RWPE2 (cell line): ENCODE measurements at regions not wholly inside any gene's neighbourhood (a gene's known extent, or its start where the extent isn't known, plus 50 kb on each side); places are given as distances from the start of the nearest gene placed in this dataset.

Source experiments
- ATAC-seq: fragments of 200-7000 bp; cut with Tn5 transposase; 3 replicates; pipeline ENCODE4 v1.9.1; 2021; ENCODE audit warnings: low read depth
- DNase-seq: peaks from one replicate; pipeline ENCODE4 v3.0.0-alpha.2; 2020; ENCODE audit warnings: low spot score
- H3K27ac ChIP-seq: fragments of 450-650 bp; 2 replicates; pipeline ENCODE4 v1.5.1; 2017; ENCODE audit warnings: mild to moderate bottlenecking; ENCODE audit not compliant: poor library complexity, severe bottlenecking
- H3K27me3 ChIP-seq: fragments of 250-450 bp; sonication (Bioruptor Pico); 2 replicates; pipeline ENCODE4 v1.5.1; 2021; ENCODE audit warnings: mild to moderate bottlenecking, moderate library complexity; ENCODE audit not compliant: insufficient read depth, poor library complexity, severe bottlenecking
- H3K36me3 ChIP-seq: fragments of 250-450 bp; sonication (Bioruptor Pico); 2 replicates; pipeline ENCODE4 v1.5.1; 2020; ENCODE audit warnings: low read depth, mild to moderate bottlenecking, moderate library complexity
- H3K4me1 ChIP-seq: fragments of 250-450 bp; sonication (Bioruptor Pico); 2 replicates; pipeline ENCODE4 v1.5.1; 2021; ENCODE audit warnings: mild to moderate bottlenecking, moderate library complexity; ENCODE audit not compliant: insufficient read depth, poor library complexity, severe bottlenecking
- H3K4me3 ChIP-seq: fragments of 250-450 bp; sonication (Bioruptor Pico); 2 replicates; pipeline ENCODE4 v1.5.1; 2021; ENCODE audit warnings: mild to moderate bottlenecking, moderate library complexity; ENCODE audit not compliant: severe bottlenecking
- H3K9me3 ChIP-seq: fragments of 250-450 bp; sonication (Bioruptor Pico); 2 replicates; pipeline ENCODE4 v1.5.1; 2021; ENCODE audit warnings: mild to moderate bottlenecking, moderate library complexity; ENCODE audit not compliant: severe bottlenecking
- CTCF ChIP-seq: fragments of 450-650 bp; IDR thresholded peaks from one replicate; pipeline ENCODE4 v1.5.1; 2017; ENCODE audit warnings: mild to moderate bottlenecking, moderate library complexity; ENCODE audit not compliant: poor library complexity, severe bottlenecking

- DNase-seq (no peak), ATAC-seq (no peak)
- no peak overlapping the region for H3K4me3 ChIP-seq
- H3K9me3 ChIP-seq = no peaks in the 10 kb centered on the region
- no peak for TF ChIP-seq CTCF
- no peak overlapping the region for H3K27ac ChIP-seq
- H3K36me3 ChIP-seq = no peaks in the 10 kb centered on the region
- no peaks in the 10 kb centered on the region for H3K4me1 ChIP-seq
- H3K27me3 ChIP-seq = no peaks in the 10 kb centered on the region
Observed at GRCh38 chrX:16222151-16222550, 54.9 kb downstream of the MAGEB17 start.

GRCh38 chrX:16223385-16223784, 56.1 kb downstream of the MAGEB17 start:
- ATAC-seq = no peak
- Histone ChIP-seq H3K27me3 (no peaks in the 10 kb centered on the region), H3K9me3 (no peaks in the 10 kb centered on the region), H3K4me1 (no peaks in the 10 kb centered on the region), H3K27ac (no peak overlapping the region), H3K36me3 (no peaks in the 10 kb centered on the region), H3K4me3 (no peak overlapping the region)
- no peak for TF ChIP-seq CTCF
- DNase-seq = no peak

- DNase-seq = peak; percentile 48
- no peak for TF ChIP-seq CTCF
- Histone ChIP-seq H3K27me3 (no peaks in the 10 kb centered on the region), H3K4me3 (no peak overlapping the region), H3K9me3 (no peaks in the 10 kb centered on the region), H3K36me3 (no peaks in the 10 kb centered on the region), H3K4me1 (no peaks in the 10 kb centered on the region), H3K27ac (no peak overlapping the region)
- peak; percentile 95 for ATAC-seq
Observed at GRCh38 chrX:16239211-16239610, 71.9 kb downstream of the MAGEB17 start.

DNA sequence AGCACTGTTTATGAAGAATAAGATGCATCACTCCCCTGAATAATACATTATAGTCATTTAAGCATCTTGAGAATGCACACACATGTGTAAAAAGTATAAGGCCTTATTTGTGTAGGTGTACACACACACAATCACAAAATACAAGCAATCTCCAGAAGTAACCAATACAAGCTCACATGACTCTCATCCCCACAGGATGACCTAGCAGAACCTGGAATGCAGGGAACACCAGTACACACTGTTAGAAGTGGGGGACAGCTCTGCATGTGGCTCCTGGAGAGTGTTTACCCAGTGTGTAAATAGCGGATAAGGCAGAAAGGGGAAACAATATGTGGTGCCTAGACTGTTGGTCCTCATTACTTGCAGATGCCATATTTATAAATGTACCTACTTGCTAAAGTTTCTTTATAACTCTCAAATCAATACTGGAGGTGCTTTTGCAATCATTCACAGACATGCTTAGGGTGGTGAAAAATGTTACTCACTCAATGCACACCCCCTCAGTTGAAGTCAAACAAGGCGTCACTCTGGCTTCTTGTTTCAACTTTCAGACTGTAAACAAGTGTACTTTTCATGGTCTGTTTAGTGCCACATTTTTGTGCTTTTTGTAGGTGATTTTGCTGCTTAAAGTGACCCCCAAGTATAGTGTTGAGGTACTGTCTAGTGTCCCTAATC, 73.1 kb downstream of the MAGEB17 start:
- ATAC-seq = no peak
- TF ChIP-seq CTCF = no peak

DNA sequence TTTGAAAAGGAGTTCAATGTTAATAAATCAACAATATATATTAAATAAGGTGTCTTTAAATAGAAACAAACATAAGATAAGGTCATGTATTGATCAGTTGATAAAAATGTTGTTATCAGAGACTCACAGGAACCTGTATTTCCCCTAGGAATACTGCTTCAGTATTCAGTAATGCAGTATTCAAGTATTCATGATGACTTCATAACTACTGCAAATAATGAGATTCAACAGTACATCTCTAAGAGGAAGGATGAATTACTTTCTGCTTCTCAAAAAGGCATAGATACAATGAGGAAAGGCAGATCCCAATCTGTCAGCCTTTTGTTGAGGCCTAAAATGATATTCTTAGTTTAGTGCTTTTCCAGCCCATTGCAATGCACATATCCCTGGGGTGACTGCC, 73.7 kb downstream of the MAGEB17 start:
- DNase-seq = no peak
- TF ChIP-seq CTCF = no peak
- Histone ChIP-seq H3K27ac (no peak overlapping the region), H3K36me3 (no peaks in the 10 kb centered on the region), H3K4me1 (no peaks in the 10 kb centered on the region), H3K27me3 (no peaks in the 10 kb centered on the region), H3K9me3 (no peaks in the 10 kb centered on the region), H3K4me3 (no peak overlapping the region)
- ATAC-seq = no peak

More for the DNA sequence above, 73.1 kb downstream of the MAGEB17 start:
- no peaks in the 10 kb centered on the region for H3K9me3 ChIP-seq
- no peak overlapping the region for H3K4me3 ChIP-seq
- H3K4me1 ChIP-seq = no peaks in the 10 kb centered on the region
- DNase-seq = no peak
- no peaks in the 10 kb centered on the region for H3K27me3 ChIP-seq
- H3K27ac ChIP-seq = no peak overlapping the region
- H3K36me3 ChIP-seq = no peaks in the 10 kb centered on the region
